ENCODE measurements at regions not wholly inside any gene's neighbourhood (a gene's known extent, or its start where the extent isn't known, plus 50 kb on each side); places are given as distances from the start of the nearest gene placed in this dataset.

GRCh38 chr6:43865932-43866645, 96.1 kb downstream of the VEGFA start:
- CTCF ChIA-PET, result interaction anchor here (0.5 to 1.4 kb wide), 2 partner anchors 10 to 20 kb away, joined by 3 to 6 read pairs; no protein-coding TSS in a partner anchor
- no peak for DNase-seq (ENCODE audit: extremely low spot score)
- POLR2A ChIA-PET, result interaction anchor here (0.8 to 1.4 kb wide), 2 partner anchors 9 to 27 kb away, joined by 3 to 6 read pairs; no protein-coding TSS in a partner anchor
- no peak for TF ChIP-seq LEF1 (IDR thresholded peaks at IDR 0.05; ENCODE audit: borderline replicate concordance)
- no peak for TF ChIP-seq SP1 (IDR thresholded peaks at IDR 0.05)
- no peak for TF ChIP-seq HDGF (IDR thresholded peaks at IDR 0.05; ENCODE audit: borderline replicate concordance)
- no peak for TF ChIP-seq BHLHE40 (IDR thresholded peaks at IDR 0.05; ENCODE audit: borderline replicate concordance)
- no peak for TF ChIP-seq FOXM1 (IDR thresholded peaks at IDR 0.05; ENCODE audit: borderline replicate concordance)
- no peak for TF ChIP-seq ELF4 (IDR thresholded peaks at IDR 0.05)
- no peak for TF ChIP-seq FOXA1 (IDR thresholded peaks at IDR 0.05)
- TF ChIP-seq ARNT (IDR thresholded peaks at IDR 0.05), result no peak
- TF ChIP-seq TARDBP (IDR thresholded peaks at IDR 0.05), result no peak
- no peak for TF ChIP-seq L3MBTL2 (conservative IDR thresholded peaks at IDR 0.05)
- no peak for TF ChIP-seq ZNF384 (IDR thresholded peaks at IDR 0.05)
- TF ChIP-seq, protein P1, sequence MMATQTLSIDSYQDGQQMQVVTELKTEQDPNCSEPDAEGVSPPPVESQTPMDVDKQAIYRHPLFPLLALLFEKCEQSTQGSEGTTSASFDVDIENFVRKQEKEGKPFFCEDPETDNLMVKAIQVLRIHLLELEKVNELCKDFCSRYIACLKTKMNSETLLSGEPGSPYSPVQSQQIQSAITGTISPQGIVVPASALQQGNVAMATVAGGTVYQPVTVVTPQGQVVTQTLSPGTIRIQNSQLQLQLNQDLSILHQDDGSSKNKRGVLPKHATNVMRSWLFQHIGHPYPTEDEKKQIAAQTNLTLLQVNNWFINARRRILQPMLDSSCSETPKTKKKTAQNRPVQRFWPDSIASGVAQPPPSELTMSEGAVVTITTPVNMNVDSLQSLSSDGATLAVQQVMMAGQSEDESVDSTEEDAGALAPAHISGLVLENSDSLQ (IDR thresholded peaks at IDR 0.05), result no peak
- TF ChIP-seq NFRKB (IDR thresholded peaks at IDR 0.05), result no peak
- no peak for TF ChIP-seq FOXK2 (IDR thresholded peaks at IDR 0.05)
- no peak for TF ChIP-seq SUZ12 (IDR thresholded peaks at IDR 0.05)
- no peak for TF ChIP-seq CTBP1 (IDR thresholded peaks at IDR 0.05; ENCODE audit: borderline replicate concordance)

DNA sequence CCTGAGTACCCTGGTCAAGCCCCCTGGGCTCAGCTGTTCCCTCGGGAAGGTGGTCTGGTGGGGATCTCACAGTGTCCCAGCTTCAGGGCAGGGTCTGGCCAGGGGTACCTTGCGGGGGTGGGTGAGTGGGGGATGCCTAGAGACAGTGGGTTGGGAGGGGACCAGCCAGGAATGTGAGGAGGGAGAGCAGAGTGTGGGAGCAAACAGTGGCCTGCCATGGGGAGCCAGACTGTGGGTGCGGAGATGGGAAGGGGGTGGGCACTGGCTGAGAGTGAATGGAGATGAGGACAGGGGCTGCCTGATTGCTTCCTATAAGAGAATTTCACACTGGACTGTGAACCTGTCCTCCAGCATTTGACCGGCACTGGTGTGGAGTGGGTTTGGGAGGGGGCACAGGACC, 95.1 kb downstream of the VEGFA start:
- ChIA-PET POLR2A (no interaction called here), CTCF (interaction anchor here (1.4 to 1.8 kb wide), 2 partner anchors 9 to 18 kb away, joined by 3 to 6 read pairs; no protein-coding TSS in a partner anchor)
- TF ChIP-seq CTBP1 (IDR thresholded peaks at IDR 0.05; ENCODE audit: borderline replicate concordance) (no peak), ELF4 (IDR thresholded peaks at IDR 0.05) (no peak), BHLHE40 (IDR thresholded peaks at IDR 0.05; ENCODE audit: borderline replicate concordance) (no peak), ZNF384 (IDR thresholded peaks at IDR 0.05) (no peak), SP1 (IDR thresholded peaks at IDR 0.05) (no peak), FOXK2 (IDR thresholded peaks at IDR 0.05) (no peak), SUZ12 (IDR thresholded peaks at IDR 0.05) (no peak), FOXA1 (IDR thresholded peaks at IDR 0.05) (no peak), LEF1 (IDR thresholded peaks at IDR 0.05; ENCODE audit: borderline replicate concordance) (no peak), L3MBTL2 (conservative IDR thresholded peaks at IDR 0.05) (no peak), TARDBP (IDR thresholded peaks at IDR 0.05) (no peak), HDGF (IDR thresholded peaks at IDR 0.05; ENCODE audit: borderline replicate concordance) (no peak), NFRKB (IDR thresholded peaks at IDR 0.05) (no peak), ARNT (IDR thresholded peaks at IDR 0.05) (no peak)
- DNase-seq (ENCODE audit: extremely low spot score), result no peak

DNA sequence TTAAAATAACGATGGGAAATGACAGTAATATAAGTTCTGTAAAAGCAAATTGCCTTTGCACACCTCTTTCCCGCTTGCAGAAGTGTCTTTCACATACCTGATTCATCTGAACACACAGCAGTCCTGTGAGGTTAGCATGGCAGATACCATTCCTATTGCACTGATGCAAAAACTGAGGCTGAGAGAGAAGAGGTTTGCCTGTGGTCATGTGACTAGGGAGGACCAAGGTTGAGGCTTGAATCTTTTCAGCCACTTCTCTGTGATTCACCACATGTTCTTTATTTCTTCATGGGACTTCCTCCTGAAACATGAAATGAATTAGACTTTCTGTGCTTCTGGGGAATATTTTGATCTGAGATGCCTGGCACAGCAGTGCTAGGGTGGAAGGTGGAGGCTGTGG, 92.9 kb downstream of the VEGFA start:
- TF ChIP-seq TARDBP (IDR thresholded peaks at IDR 0.05), result no peak
- no peak for TF ChIP-seq FOXK2 (IDR thresholded peaks at IDR 0.05)
- TF ChIP-seq ZNF384 (IDR thresholded peaks at IDR 0.05), result no peak
- TF ChIP-seq ARNT (IDR thresholded peaks at IDR 0.05), result no peak
- no peak for TF ChIP-seq HDGF (IDR thresholded peaks at IDR 0.05; ENCODE audit: borderline replicate concordance)
- TF ChIP-seq FOXA1 (IDR thresholded peaks at IDR 0.05), result no peak
- TF ChIP-seq BHLHE40 (IDR thresholded peaks at IDR 0.05; ENCODE audit: borderline replicate concordance), result no peak
- no peak for TF ChIP-seq SP1 (IDR thresholded peaks at IDR 0.05)
- no peak for TF ChIP-seq CTBP1 (IDR thresholded peaks at IDR 0.05; ENCODE audit: borderline replicate concordance)
- CTCF ChIA-PET, result interaction anchor here (0.7 kb wide), 1 partner anchor 13 kb away, joined by 3 read pairs; no protein-coding TSS in a partner anchor
- POLR2A ChIA-PET, result interaction anchor here (0.6 kb wide), 1 partner anchor 93 kb away, joined by 3 read pairs; no protein-coding TSS in a partner anchor
- DNase-seq (ENCODE audit: extremely low spot score), result no peak

DNA sequence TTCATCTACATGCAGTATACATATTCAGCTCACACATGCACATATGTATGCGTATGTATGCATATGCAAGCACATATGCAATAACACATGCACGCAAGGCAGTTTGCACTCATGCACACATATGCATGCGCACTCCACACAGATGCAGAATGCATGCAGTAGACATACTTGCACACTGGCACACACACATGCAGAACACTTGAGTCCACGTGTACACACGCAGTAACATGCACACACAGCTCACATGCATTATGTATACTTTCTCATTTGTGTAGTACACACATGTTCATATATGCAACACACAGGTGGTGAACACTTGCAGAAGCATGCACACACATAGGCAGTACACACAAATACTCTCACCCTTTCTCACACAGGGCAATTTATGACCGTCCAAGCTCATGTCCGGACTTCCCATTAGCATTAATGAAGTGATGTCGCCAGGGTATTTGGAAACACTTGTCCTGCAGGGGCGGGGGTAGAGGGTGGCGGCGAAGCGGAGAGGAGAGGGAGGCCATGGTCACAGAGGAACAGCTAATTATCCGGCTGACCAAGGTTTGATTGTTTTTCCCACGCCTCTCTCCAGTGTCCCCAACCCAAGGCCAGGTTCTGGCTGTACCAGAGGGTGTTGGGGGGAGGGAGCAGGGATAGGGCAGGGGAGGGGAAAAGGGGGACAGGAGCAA, 91.3 kb downstream of the VEGFA start:
- DNase-seq (ENCODE audit: extremely low spot score), result no peak
- TF ChIP-seq FOXK2 (IDR thresholded peaks at IDR 0.05) (no peak), SUZ12 (IDR thresholded peaks at IDR 0.05) (no peak), ARNT (IDR thresholded peaks at IDR 0.05) (no peak), ZNF384 (IDR thresholded peaks at IDR 0.05) (no peak), BHLHE40 (IDR thresholded peaks at IDR 0.05; ENCODE audit: borderline replicate concordance) (no peak), LEF1 (IDR thresholded peaks at IDR 0.05; ENCODE audit: borderline replicate concordance) (no peak), NFRKB (IDR thresholded peaks at IDR 0.05) (no peak), HDGF (IDR thresholded peaks at IDR 0.05; ENCODE audit: borderline replicate concordance) (no peak), TARDBP (IDR thresholded peaks at IDR 0.05) (no peak), ELF4 (IDR thresholded peaks at IDR 0.05) (no peak), FOXA1 (IDR thresholded peaks at IDR 0.05) (no peak), SP1 (IDR thresholded peaks at IDR 0.05) (no peak), L3MBTL2 (conservative IDR thresholded peaks at IDR 0.05) (no peak)
- ChIA-PET CTCF (interaction anchor here (1.1 kb wide), 1 partner anchor 99 kb away, joined by 3 read pairs; no protein-coding TSS in a partner anchor), POLR2A (no interaction called here)

DNA sequence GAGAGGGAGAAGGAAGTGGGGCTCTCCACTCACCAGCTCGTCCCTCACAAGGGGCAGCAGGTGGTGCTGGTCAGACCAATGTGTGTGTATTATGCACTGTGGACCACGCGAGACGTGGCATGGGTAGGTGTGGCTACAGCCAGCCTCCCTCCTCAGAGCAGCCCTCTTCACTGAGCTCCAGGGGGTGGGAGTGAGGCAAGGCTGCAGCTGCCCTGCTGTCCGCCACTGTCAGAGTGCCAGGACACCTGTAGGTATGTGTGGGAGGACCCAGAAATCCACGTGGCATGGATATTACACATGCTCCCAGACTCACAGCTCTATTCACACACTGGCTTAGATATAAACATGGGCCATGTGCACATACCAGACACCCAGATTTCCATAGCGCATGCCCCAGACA, 90.3 kb downstream of the VEGFA start:
- TF ChIP-seq CTBP1 (IDR thresholded peaks at IDR 0.05; ENCODE audit: borderline replicate concordance) (no peak), BHLHE40 (IDR thresholded peaks at IDR 0.05; ENCODE audit: borderline replicate concordance) (no peak), ARNT (IDR thresholded peaks at IDR 0.05) (no peak)
- TF ChIP-seq, protein P1 (IDR thresholded peaks at IDR 0.05), result no peak
- no peak for DNase-seq (ENCODE audit: extremely low spot score)
- POLR2A ChIA-PET, result interaction anchor here (0.7 kb wide), 1 partner anchor 22 kb away, joined by 3 read pairs; no protein-coding TSS in a partner anchor
- CTCF ChIA-PET, result interaction anchor here (0.6 to 1.1 kb wide), 3 partner anchors 10 to 219 kb away, joined by 3 read pairs; no protein-coding TSS in a partner anchor

- DNase-seq (ENCODE audit: extremely low spot score), result no peak
- ChIA-PET POLR2A (no interaction called here), CTCF (interaction anchor here (1.0 kb wide), 1 partner anchor 86 kb away, joined by 3 read pairs; no protein-coding TSS in a partner anchor)
- TF ChIP-seq CTBP1 (IDR thresholded peaks at IDR 0.05; ENCODE audit: borderline replicate concordance) (no peak), FOXK2 (IDR thresholded peaks at IDR 0.05) (no peak), FOXA1 (IDR thresholded peaks at IDR 0.05) (no peak), NFRKB (IDR thresholded peaks at IDR 0.05) (no peak), ELF4 (IDR thresholded peaks at IDR 0.05) (no peak), BHLHE40 (IDR thresholded peaks at IDR 0.05; ENCODE audit: borderline replicate concordance) (no peak), ZNF384 (IDR thresholded peaks at IDR 0.05) (no peak), LEF1 (IDR thresholded peaks at IDR 0.05; ENCODE audit: borderline replicate concordance) (no peak), HDGF (IDR thresholded peaks at IDR 0.05; ENCODE audit: borderline replicate concordance) (no peak), ARNT (IDR thresholded peaks at IDR 0.05) (no peak)
Observed at GRCh38 chr6:43859213-43859612, 89.2 kb downstream of the VEGFA start.
